Stimulated activated CD4-positive, alpha-beta T cell treated with anti-CD3 and anti-CD28 coated beads, TNF-alpha, amount 100 ng/mL, for 24 hours (primary cell): ENCODE measurements at regions not wholly inside any gene's neighbourhood (a gene's known extent, or its start where the extent isn't known, plus 50 kb on each side); places are given as distances from the start of the nearest gene placed in this dataset.
"Not testable (repeated sequence)": the region's sequence is repeated elsewhere in the genome, so short reads cannot be mapped to it uniquely, and the experiment has no call there.

Source experiments
- DNase-seq, 3 experiments: peaks; one replicate each; pipeline ENCODE4 v3.0.0-alpha.2; 2020; ENCODE audit warnings: low read depth in 3 of 3

- no peak for DNase-seq
Observed at GRCh38 chr5:123951582-123951977, 439.6 kb downstream of the CSNK1G3 start.

GRCh38 chr5:123950701-123951581, 439.0 kb downstream of the CSNK1G3 start:
- no peak for DNase-seq

DNA sequence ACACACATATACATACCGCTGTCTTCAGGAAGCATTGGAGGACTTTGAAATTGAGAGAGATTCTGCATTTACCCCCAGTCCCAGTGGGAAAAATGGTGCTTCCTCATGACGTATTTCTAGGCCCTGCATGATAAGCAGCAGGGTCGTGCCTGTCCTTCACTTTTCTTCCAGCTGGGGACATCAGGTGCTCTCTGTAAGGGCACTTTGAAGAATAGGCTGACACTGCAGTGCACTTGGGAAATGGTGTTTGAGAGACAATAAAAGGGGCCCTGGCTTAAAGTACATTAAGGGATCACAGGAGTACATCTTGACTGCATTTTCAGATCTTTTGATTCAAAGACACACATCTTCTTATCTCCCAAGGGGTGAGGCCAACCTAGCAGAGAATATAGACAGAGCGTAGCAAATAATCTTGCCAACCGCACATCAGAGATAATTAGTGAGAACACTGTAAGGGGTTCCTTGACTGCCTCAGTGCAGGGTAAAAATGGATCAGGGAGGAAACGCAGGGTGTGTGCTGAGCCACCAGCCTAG, 437.9 kb downstream of the CSNK1G3 start:
- DNase-seq, result no peak

DNA sequence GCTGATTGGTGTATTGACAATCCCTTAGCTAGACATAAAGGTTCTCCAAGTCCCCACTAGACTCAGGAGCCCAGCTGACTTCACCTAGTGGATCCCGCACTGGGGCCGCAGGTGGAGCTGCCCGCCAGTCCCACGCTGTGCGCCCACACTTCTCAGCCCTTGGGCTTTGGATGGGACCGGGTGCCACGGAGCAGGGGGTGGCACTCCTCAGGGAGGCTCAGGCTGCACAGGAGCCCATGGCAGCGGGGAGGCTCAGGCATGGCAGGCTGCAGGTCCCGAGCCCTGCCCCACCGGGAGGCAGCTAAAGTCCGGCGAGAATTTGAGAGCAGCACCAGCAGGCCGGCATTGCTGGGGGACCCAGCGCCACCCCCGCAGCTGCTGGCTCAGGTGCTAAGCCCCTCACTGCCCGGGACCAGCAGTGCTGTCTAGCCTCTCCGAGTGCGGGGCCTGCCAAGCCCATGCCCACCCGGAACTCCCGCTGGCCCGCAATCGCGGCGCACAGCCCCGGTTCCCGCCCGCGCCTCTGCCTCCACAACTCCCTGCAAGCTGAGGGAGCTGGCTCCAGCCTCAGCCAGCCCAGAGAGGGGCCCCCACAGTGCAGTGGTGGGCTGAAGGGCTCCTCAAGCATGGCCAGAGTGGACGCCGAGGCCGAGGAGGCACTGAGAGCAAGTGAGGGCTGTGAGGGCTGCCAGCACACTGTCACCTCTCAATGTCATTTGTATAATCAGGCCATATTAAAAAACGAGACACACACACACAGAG, 437.2 kb downstream of the CSNK1G3 start:
- DNase-seq, result no peak

GRCh38 chr5:123947797-123948196, 435.8 kb downstream of the CSNK1G3 start:
- no peak for DNase-seq

GRCh38 chr5:123945548-123945947, 433.6 kb downstream of the CSNK1G3 start:
- no peak for DNase-seq

GRCh38 chr5:123943151-123943550, 431.2 kb downstream of the CSNK1G3 start:
- DNase-seq, result no peak

DNA sequence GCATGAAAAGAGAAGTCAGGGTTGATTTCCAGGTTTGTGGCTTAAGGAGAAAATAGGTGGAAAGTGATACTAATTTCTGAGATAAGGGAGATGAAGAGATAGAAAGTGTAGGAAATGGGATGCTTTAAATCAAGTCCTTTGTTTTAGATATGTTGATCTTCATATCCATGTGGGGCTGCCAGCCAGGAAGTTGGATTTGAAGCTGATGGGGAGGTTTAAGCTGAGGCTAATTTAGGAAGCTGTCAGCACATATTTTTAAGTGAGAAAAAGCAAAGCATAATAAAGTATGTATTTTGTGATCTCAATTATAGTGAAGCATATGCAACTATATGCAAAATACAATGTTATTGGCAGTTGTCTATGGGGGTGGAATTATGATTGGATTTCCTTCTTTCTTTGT, 428.4 kb downstream of the CSNK1G3 start:
- DNase-seq, result no peak

DNA sequence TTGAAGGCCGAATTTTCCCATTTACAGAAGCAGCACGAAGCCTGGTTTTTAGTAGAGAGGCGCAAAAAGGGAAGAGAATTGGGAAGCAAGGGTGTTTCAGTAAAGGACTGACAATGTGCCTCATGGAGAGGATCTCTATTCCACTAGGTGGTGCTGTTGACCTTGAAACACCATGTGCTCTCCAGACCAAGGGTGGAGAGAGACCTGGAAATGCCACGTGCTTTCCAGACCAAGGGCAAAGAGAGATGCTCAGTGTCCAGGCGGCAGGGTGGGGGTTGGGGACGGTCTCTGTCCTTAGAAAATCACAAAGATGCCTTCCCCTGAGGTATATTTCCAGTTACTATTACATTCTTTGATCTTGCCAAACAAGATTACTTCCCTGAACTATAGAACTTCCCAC, 425.3 kb downstream of the CSNK1G3 start:
- no peak for DNase-seq

DNA sequence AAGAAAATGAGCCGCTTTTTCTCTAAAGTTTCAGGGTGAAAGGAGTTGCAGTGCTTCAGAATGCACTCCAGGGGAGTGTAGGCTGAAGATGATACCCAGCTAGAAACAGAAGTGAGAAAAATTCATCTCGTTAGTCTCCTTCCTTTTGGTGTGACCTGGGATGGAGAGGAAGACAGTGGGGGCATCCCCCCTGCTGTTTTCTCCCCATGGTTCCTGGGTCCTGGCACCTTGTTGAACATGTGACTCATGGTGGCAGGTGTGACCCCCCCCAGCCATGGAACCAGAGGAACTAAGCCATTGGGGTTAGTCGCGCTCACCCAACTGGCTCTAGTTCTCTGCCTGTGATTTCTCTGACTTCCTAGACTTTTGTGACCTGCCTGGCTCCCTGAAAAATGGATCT, 424.6 kb downstream of the CSNK1G3 start:
- no peak for DNase-seq

GRCh38 chr5:123933812-123934211, 421.8 kb downstream of the CSNK1G3 start:
- DNase-seq, result not testable (repeated sequence)

DNA sequence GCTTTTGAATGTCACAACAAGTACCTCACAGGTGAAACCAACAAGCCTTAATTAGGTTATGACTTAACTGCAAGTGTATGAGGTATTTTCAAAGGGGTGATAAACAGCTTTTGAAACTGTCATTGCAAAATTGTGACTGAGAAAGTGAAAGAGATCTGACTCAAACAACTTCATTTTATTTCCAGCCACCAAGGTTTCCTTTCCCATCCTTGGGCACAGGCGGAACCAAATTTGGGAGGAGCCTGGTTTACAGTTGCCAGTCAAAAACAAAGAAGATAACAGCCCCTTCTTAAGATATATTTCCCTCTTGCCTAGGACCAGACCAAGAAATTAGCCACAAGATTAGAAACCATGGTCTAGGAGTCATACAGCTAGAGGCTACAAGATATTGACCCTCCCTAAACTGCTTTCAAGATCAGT, 417.1 kb downstream of the CSNK1G3 start:
- no peak for DNase-seq

DNA sequence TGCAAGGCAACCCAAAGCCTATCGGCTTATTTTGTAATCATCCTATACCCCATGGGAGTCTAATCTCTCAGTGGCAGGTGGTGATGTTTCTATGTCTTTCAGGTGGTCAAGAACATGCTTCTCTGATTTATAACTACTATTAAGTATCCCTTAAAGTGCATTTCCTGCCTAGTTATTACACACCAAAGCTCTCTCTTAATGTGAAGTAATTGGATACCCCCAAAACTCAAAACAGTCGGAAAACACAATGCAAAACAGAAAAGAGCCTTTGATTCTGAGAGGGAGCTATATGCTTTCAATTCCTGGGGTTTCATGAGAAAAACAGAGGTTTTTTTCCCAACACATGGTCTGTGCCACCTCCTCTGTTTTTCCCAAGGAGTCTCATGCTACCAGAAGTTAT, 416.4 kb downstream of the CSNK1G3 start:
- no peak for DNase-seq

DNA sequence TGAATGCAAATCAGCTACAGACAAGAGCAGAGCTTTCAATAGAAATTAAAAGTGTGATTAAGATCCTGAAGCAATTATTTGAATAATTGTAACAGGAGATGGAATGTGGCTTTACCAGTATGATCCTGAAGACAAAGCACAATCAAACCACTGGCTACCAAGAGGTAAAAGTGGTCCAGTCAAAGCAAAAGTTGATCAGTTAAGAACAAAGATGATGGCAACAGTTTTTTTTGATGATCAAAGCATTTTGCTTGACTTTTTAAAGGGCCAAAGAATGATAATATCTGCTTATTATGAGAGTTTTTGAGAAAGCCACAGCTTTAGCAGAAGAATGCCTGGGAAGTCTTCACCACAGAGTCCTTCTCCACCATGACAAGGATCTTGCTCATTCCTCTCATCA, 409.2 kb downstream of the CSNK1G3 start:
- no peak for DNase-seq

GRCh38 chr5:123916345-123917121, 404.6 kb downstream of the CSNK1G3 start:
- DNase-seq, result no peak

- DNase-seq, result no peak
Observed at GRCh38 chr5:123914333-123914732, 402.4 kb downstream of the CSNK1G3 start.

- DNase-seq, result no peak
Observed at GRCh38 chr5:123907349-123907748, 395.4 kb downstream of the CSNK1G3 start.

- no peak for DNase-seq
Observed at GRCh38 chr5:123906698-123907295, 394.8 kb downstream of the CSNK1G3 start.

DNA sequence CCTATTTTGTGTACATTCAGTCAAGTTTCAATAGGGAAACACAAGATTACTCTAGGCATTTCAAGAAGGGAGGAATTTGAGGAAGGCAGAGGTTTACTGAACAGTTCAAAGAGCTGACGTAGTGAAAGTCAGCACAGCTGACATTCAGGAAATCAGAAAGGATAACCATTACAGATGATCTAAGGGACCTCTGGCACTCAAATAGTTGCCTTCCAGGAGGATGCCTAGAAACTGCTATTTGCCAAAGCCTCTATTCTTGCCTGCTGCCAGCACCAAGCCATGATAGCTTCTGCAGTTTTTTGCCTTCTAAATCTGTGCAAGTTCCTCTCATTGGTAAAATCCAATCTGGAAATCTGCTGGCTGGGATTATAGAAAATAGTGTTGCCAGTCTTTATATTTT, 373.1 kb downstream of the CSNK1G3 start:
- DNase-seq, result no peak

- no peak for DNase-seq
Observed at GRCh38 chr5:123882965-123883345, 371.0 kb downstream of the CSNK1G3 start.

- DNase-seq, result no peak
Observed at GRCh38 chr5:123882319-123882964, 370.5 kb downstream of the CSNK1G3 start.
